Large intestine (tissue), 3 donors: ENCODE measurements at regions not wholly inside any gene's neighbourhood (a gene's known extent, or its start where the extent isn't known, plus 50 kb on each side); places are given as distances from the start of the nearest gene placed in this dataset.
A peak's percentile ranks its signal among the peaks of the same experiment; 100 is the strongest.
"Not testable (repeated sequence)": the region's sequence is repeated elsewhere in the genome, so short reads cannot be mapped to it uniquely, and the experiment has no call there.

Experiments
- DNase-seq, 2 donors: peaks; one replicate each; pipeline versions ENCODE4 v3.0.0 to v3.0.0-alpha.2; 2013
- H3K27ac ChIP-seq: one replicate; pipeline ENCODE4 v1.5.1; 2013; ENCODE audit warnings: low read length
- H3K27me3 ChIP-seq: 2 replicates; pipeline ENCODE4 v1.6.1; 2013; ENCODE audit warnings: low read length; ENCODE audit not compliant: control insufficient read depth, insufficient read depth
- H3K36me3 ChIP-seq: 2 replicates; pipeline ENCODE4 v1.6.1; 2013; ENCODE audit warnings: low read length; ENCODE audit not compliant: control insufficient read depth, insufficient read depth
- H3K4me1 ChIP-seq: one replicate; pipeline ENCODE4 v1.6.1; 2013; ENCODE audit warnings: low read length; ENCODE audit not compliant: control insufficient read depth, insufficient read depth
- H3K4me3 ChIP-seq: one replicate; pipeline ENCODE4 v1.5.1; 2013; ENCODE audit warnings: low read length
- H3K9me3 ChIP-seq: one replicate; pipeline ENCODE4 v1.6.1; 2013; ENCODE audit warnings: mild to moderate bottlenecking, low read depth, low read length, moderate library complexity; ENCODE audit not compliant: control insufficient read depth
- whole genome bisulfite sequencing: methylation state at CpG from one replicate; pipeline ENCODE4 v1.1.5; 2013; ENCODE audit warnings: low lambda C conversion rate; ENCODE audit not compliant: insufficient coverage; 5-methylcytosine and 5-hydroxymethylcytosine counted together

DNA sequence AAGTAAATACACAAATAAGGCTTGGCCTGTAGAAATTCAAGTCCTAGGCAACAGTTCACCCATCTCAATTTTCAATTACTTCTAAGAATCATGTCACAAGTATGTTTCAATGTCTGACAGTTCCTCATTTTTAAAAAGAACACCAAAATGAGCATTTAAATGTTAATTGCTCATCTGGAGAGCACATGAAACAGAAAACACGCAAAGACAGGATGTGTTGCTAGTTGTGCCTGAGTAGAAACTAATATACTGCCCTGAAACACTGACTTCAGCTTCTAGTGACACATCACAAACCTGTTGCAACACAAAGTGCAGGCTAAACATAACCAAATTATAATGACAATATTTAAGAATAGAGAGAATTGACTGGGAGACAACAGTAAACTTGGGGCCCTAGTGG is 167.3 kb upstream of the THBS1 start:
- 100% methylated on average over 1 of the region's 1 CpG for WGBS
- DNase-seq, result no peak
- no peak overlapping the region for H3K4me3 ChIP-seq
- H3K27ac ChIP-seq, result no peak overlapping the region
- H3K9me3 ChIP-seq, result peaks cover 8% of the 10 kb centered on the region
- H3K27me3 ChIP-seq, result no peaks in the 10 kb centered on the region
- H3K36me3 ChIP-seq, result no peaks in the 10 kb centered on the region
- peaks cover 2% of the 10 kb centered on the region for H3K4me1 ChIP-seq

DNA sequence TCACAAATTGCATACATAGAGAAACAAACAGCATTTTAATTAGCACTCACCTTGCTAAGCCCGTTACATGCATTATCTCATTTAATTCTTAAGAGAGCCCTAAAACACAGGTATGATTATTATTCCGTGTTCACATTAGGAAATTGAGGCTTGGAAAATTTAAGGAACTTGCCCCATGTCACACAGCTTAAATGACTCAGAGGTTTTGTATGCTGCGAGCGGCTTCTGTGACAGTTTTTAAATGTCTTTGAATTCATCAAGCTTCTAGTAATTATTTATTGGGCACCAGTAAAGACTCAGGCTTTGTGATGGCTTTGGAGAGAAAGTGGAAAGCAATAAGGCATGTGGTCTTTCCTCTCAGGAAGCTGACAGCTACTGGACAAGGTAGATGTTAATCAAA is 166.7 kb upstream of the THBS1 start:
- WGBS, result 100% methylated on average over 2 of the region's 4 CpGs
- Histone ChIP-seq H3K4me1 (peaks cover 2% of the 10 kb centered on the region), H3K27me3 (no peaks in the 10 kb centered on the region)

DNA sequence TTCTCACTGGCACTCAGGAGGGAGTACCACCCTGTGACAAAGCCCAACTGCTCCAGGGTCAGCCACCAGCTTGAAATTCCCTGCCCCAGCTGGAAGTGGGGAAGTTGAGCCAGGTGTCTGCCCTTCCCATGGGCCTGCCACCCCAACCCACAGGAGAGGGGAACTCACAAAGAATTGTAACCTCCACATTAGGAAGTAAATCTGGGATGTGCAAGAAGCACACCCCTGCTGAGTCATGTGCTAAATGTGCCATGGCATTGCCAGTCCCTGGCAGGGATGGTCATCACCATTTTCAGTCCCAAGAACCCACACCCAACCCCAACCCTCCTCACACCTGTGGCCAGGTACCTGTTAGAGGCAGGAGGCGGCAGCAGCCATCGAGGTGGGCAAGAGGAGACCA is 165.2 kb upstream of the THBS1 start:
- Histone ChIP-seq H3K4me1 (no peaks in the 10 kb centered on the region), H3K4me3 (no peak overlapping the region), H3K36me3 (no peaks in the 10 kb centered on the region), H3K27ac (no peak overlapping the region), H3K9me3 (peaks cover 8% of the 10 kb centered on the region), H3K27me3 (no peaks in the 10 kb centered on the region)
- no peak for DNase-seq
- WGBS, result no CpG with 5 or more reads among the region's 2 CpGs

More for the DNA sequence above, 166.7 kb upstream of the THBS1 start:
- no peak overlapping the region for H3K4me3 ChIP-seq
- H3K36me3 ChIP-seq, result no peaks in the 10 kb centered on the region
- H3K27ac ChIP-seq, result no peak overlapping the region
- no peak for DNase-seq
- H3K9me3 ChIP-seq, result peaks cover 8% of the 10 kb centered on the region

DNA sequence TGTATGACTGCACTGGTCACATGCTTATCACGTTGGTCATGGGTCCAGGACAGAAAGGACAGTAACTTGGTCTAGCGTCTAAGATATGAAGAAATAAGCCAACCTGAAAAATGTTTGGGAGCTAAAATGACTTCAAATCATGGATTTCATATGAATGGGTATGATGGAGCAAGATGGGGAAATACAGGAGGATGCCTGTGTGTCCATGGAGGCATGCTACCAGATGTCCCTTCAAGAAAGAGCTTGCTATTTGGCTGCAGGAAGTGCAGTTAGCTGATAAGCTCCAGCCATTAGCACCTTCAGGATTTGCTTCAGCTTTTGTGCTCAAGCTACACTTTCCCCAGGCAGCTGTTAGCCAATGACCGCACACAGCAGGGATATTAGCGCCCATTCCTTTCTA is 164.6 kb upstream of the THBS1 start:
- WGBS, result 100% methylated on average over 1 of the region's 4 CpGs
- no peak for DNase-seq
- Histone ChIP-seq H3K36me3 (no peaks in the 10 kb centered on the region), H3K4me1 (no peaks in the 10 kb centered on the region), H3K27ac (no peak overlapping the region), H3K9me3 (peaks cover 8% of the 10 kb centered on the region), H3K4me3 (no peak overlapping the region), H3K27me3 (no peaks in the 10 kb centered on the region)

DNA sequence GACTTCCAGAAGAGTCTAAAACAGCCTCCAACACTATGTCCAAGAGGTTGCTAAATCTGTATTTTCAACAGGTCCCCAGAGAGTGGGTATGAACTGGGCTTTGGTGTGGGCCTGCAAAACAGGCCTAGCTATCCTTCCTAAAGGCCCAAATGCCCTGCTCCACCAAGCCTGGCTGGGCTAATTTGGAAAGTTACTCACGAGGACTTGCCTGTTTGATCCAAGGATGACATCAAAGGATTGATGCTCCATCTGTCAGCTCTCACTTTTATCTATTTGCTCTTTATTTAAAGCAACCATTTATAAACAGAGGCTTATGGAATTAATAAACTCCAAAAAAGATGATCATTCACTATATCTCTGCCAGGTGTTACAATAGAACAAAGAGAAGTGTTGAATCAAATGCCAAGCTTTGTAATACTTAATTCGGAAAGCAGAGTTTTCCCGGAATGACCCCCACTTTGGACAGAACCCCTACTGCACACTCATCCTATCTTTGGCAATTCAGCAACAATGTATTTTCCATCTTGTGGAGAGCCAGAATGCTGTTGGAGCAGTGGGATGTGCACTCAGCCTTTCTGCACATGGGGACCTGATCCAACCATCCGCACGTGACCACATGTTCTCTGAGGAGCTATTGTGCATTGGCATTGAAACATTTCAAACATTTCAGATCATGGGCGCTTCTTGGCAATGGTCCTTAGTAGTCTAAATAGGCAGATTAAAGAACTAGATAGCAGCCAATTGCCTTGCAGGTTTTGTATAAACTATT is 163.3 kb upstream of the THBS1 start:
- H3K27ac ChIP-seq, result no peak overlapping the region
- no peak overlapping the region for H3K4me3 ChIP-seq
- H3K9me3 ChIP-seq, result peaks cover 8% of the 10 kb centered on the region
- DNase-seq, result no peak
- no peaks in the 10 kb centered on the region for H3K36me3 ChIP-seq
- no CpG with 5 or more reads among the region's 6 CpGs for WGBS
- H3K4me1 ChIP-seq, result no peaks in the 10 kb centered on the region
- no peaks in the 10 kb centered on the region for H3K27me3 ChIP-seq

DNA sequence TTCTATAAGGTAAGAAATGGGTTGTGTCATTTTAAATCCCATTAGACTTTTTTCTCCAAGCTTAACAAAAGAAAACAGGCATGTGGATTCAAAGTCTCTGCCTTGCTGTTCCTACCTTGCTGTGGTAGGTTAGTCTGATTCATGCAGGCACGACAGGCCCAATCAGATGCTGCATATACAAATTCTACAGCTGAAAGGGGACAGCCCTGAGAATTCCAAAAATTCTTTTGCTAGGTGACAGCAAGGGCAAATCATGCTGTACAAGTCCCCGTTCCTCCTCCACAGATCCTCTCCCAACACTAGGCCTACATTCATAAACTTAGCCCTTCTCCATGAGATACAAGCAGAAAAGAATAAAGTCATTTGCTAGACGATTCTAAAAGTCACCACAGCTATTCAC is 161.2 kb upstream of the THBS1 start:
- Histone ChIP-seq H3K36me3 (no peaks in the 10 kb centered on the region), H3K4me1 (no peaks in the 10 kb centered on the region), H3K9me3 (peaks cover 8% of the 10 kb centered on the region), H3K4me3 (no peak overlapping the region), H3K27ac (no peak overlapping the region), H3K27me3 (no peaks in the 10 kb centered on the region)
- no CpG with 5 or more reads among the region's 3 CpGs for WGBS
- DNase-seq, result no peak

DNA sequence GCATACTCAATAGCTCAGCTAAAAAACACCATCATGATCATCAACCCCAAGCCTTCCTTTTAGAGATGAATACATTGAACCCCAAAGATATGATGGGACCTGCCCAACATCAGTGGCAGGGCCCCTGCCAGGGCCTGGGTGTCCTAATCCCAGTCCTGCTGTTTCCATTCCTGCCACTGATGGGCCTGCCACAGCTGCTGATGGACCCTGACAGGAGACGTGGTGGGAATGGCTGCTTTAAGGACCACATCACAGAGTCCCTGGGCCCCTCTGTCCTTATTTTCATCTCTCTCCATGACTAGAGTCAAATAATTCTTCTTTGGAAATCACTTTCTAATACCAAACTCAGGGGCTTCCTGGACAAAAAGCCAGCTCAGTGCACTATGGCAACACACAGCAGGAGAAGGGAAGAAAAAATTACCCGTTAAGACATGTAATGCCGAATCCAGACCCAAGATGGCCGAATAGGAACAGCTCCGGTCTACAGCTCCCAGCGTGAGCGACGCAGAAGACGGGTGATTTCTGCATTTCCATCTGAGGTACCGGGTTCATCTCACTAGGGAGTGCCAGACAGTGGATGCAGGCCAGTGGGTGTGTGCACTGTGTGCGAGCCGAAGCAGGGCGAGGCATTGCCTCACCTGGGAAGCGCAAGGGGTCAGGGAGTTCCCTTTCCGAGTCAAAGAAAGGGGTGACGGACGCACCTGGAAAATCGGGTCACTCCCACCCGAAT is 160.6 kb upstream of the THBS1 start:
- WGBS, result no CpG with 5 or more reads among the region's 19 CpGs
- DNase-seq, H3K27me3 ChIP-seq, H3K4me1 ChIP-seq, H3K4me3 ChIP-seq, H3K27ac ChIP-seq, H3K9me3 ChIP-seq, H3K36me3 ChIP-seq: not testable (repeated sequence)

DNA sequence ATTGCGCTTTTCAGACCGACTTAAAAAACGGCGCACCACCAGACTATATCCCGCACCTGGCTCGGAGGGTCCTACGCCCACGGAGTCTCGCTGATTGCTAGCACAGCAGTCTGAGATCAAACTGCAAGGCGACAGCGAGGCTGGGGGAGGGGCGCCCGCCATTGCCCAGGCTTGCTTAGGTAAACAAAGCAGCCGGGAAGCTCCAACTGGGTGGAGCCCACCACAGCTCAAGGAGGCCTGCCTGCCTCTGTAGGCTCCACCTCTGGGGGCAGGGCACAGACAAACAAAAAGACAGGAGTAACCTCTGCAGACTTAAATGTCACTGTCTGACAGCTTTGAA is 160.1 kb upstream of the THBS1 start:
- not testable (repeated sequence) for DNase-seq, H3K36me3 ChIP-seq, H3K9me3 ChIP-seq, H3K4me3 ChIP-seq, H3K27ac ChIP-seq, H3K4me1 ChIP-seq, H3K27me3 ChIP-seq
- WGBS, result no CpG with 5 or more reads among the region's 14 CpGs

DNA sequence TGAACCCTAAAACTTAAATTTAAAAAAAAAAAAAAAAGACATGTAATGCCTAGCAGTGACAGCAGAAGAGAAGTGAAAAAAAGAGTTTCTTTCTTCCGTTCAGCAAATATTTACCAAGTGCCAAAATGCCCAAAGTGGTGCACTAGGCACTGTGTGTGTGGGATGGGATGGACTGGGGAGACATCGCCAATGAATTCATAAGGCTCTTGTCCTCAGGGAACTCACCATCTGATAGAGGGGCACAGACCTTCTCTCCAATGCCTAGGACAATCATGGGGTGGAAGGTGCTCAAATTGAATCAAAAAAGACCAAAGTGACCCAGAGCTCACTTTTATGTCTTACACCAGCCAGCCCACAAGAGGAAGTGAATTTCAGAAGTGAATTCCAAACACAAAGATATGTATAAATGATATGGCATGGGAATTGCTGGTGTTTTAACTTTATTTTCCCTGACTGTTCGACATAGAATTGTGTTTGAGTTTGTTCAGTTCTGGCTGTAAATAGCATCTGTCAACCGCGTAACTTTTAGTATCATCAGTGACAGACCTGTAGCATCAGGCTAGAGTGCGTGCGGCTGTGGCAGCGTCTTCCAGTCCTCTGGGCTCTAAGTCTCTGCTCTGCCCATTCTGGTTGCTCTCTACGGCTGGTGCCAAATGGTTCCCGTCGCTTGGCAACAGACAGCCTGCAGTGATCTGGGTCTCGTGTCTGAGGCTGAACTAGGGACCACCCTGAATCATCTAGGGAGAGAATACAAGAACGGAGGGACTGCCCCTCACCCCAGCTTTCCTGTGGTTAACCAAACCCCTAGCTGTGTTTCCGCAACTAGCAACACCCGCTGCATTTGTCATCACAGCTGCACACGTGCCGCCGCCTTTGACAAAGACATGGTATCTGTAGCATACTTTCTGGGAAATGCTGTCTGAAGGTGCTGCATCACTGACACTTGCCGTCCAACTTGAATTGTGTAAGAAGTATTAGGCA is 154.0 kb upstream of the THBS1 start:
- no peaks in the 10 kb centered on the region for H3K27me3 ChIP-seq
- H3K9me3 ChIP-seq, result no peaks in the 10 kb centered on the region
- peaks cover 9% of the 10 kb centered on the region for H3K4me1 ChIP-seq
- WGBS, result 73% methylated on average over 6 of the region's 19 CpGs
- no peaks in the 10 kb centered on the region for H3K36me3 ChIP-seq
- peak in 1 of 2 donors; percentile 45 for DNase-seq
- H3K4me3 ChIP-seq, result no peak overlapping the region
- no peak overlapping the region for H3K27ac ChIP-seq

DNA sequence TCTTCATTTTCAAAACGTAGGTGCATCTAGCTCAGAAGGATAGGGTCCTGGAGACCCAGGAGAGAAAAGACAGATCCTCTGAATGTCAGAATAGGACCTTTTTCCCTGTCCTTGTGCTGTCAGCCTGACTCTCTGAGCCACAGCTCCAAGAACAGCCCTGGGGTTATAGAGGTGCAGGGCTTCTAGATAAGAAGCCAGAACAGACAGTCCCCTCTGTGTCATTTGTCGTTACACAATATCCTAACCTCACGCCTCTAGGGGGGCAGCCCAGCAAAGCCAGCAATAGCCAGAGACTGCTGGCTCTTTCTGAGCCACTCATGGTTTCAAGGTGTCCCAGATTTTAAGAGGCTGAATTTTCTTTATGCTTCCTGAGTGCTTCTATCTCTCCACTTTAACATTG is 153.2 kb upstream of the THBS1 start:
- no peak overlapping the region for H3K27ac ChIP-seq
- no peaks in the 10 kb centered on the region for H3K9me3 ChIP-seq
- no peak for DNase-seq
- H3K27me3 ChIP-seq, result no peaks in the 10 kb centered on the region
- no peak overlapping the region for H3K4me3 ChIP-seq
- no CpG with 5 or more reads among the region's 3 CpGs for WGBS
- H3K4me1 ChIP-seq, result peaks cover 9% of the 10 kb centered on the region
- H3K36me3 ChIP-seq, result no peaks in the 10 kb centered on the region
